Superior temporal gyrus (tissue), 1 donor: ENCODE measurements at regions not wholly inside any gene's neighbourhood (a gene's known extent, or its start where the extent isn't known, plus 50 kb on each side); places are given as distances from the start of the nearest gene placed in this dataset.
"Not testable (repeated sequence)": the region's sequence is repeated elsewhere in the genome, so short reads cannot be mapped to it uniquely, and the experiment has no call there.

Experiments
- DNase-seq: peaks from one replicate; pipeline ENCODE4 v3.0.0-alpha.2; 2016; ENCODE audit errors: extremely low spot score

DNA sequence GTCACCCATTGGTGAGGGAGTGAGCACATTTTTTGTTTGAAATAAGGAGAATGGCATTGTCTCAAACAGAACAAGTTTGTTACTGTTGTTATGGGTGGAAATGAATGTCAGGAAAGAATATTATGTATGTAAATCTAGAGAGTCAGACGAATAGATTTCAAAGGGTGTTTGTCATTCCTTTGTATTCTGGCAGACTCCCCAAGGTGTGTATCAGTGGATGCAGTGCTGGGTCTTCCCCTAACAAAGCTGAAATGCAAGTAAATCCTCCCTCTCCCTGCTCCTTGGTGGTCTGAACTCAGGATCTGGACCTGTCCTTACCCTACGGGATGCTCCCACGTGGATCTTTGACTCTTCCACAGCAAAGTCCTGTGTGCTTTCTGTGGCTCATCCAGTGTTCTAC lies 139.5 kb upstream of the ZNF516 start:
- no peak for DNase-seq

DNA sequence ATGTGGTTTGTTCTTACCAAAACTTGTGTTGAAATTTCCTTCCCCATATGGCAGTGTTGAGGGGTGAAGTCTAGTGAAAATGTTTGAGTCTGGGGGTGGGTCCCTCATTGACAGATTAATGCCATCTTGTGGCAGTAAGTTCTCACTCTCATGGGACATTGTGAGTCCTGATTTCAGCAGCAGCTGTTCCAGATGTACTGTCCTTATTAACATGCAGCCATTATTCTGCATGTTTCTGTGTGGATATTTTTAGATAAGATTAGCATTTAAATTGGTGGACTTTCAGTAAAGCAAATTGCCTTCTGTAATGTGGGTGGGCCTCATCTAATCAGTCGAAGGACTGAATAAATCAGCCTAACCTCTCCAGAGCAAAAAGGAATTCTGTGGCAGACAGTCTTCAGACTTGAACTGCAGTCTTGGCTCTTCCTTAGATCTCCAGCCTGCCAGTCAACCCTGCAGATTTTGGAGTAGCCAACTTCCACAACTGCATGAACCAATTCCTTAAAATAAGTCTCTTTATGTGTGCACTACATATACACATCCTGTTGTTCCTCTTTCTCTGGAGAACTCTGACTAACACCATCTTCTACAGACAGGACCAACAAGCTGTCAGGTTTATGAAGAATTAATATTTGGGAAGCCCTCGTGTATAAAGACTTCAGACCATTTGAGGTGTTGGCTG lies 138.7 kb upstream of the ZNF516 start:
- DNase-seq = no peak

DNA sequence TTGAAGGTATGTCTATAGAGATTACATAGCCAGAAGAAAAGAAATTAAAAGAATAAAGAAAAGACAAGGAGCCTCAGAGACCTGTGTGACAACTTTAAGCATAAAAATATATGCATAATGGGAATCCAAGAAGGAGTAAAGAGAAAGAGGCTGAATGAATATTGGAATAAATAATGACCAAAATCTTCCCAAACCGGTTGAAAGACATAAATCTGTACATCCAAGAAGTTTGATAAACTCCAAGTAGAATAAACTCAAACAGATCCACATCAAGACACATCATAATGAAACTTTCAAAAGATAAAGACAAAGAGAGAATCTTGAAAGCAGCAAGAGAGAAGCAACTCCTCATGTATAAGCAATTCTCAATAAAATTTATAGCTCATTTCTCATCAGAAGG lies 132.4 kb upstream of the ZNF516 start:
- no peak for DNase-seq

DNA sequence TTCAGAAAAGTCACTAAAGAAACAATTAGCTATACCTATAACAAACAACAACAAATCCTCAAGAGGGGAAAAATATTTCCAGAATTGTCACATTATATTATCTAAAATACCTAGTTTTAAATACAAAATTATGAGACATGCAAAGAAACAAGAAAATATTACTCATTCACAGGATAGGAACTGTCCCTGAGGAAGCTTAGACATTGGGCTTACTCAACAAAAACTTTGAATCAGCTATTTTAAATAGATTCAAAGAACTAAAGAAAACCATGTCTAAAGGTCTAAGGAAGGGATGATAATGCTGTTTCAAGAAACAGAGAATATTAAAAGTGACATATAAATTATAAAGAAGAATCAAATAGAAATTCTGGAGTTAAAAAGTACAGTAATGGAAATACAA lies 131.9 kb upstream of the ZNF516 start:
- DNase-seq = no peak

- DNase-seq = no peak
Measured at GRCh38 chr18:76622651-76623050, 127.6 kb upstream of the ZNF516 start.

DNA sequence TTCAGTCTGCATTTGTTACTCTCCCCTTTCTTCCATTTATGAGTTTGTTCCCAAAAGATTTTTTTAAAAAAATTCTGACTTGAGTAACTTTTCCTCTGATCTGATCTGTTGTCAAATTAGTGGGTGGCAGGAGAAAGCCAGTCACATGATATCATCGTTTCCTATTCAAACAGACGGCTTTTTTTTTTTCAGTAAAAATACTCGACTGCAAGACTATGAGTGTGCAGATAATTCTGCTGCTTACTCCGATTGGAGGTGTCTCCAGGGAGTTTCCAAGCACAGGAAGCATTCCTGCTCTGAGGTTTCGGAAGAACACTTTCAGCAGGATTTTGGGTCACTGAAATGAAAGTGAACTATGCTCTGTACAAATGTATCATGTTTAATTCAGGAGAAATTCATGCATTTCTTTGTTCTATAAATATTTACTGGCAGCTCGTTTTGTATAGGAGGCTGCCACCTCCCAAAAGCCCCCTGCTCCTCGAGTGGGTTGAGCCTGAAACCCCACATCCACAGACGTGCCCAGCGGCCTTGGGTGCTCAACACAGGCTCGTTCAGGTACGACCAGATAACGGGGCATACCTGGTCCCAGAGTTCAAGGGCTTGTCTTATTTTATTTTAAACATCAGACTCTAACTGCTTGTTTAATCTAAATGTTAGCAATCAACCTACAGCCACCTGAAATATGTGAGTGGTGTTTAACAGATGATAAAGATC lies 126.9 kb upstream of the ZNF516 start:
- no peak for DNase-seq

DNA sequence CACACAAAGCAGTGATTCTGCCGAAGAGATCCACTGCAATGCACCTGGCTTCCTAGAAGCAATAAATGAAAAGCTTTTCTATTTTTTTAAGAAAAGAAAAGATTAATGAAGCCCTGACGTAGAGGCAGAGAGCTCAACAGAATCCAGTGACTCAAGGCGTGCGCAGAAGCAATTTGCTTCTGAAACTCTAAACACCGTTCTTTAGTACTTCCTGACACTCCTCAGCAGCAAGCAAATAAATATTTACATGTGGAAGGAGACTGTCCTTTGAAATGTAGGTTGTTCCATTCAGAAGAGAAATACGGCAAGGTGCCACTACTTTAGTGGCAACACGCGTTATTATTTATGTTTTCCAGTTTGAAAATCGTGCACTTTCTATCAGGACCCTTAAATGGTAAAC lies 126.2 kb upstream of the ZNF516 start:
- no peak for DNase-seq

- DNase-seq = peak; percentile 55
Measured at GRCh38 chr18:76620321-76621170, 125.5 kb upstream of the ZNF516 start.

DNA sequence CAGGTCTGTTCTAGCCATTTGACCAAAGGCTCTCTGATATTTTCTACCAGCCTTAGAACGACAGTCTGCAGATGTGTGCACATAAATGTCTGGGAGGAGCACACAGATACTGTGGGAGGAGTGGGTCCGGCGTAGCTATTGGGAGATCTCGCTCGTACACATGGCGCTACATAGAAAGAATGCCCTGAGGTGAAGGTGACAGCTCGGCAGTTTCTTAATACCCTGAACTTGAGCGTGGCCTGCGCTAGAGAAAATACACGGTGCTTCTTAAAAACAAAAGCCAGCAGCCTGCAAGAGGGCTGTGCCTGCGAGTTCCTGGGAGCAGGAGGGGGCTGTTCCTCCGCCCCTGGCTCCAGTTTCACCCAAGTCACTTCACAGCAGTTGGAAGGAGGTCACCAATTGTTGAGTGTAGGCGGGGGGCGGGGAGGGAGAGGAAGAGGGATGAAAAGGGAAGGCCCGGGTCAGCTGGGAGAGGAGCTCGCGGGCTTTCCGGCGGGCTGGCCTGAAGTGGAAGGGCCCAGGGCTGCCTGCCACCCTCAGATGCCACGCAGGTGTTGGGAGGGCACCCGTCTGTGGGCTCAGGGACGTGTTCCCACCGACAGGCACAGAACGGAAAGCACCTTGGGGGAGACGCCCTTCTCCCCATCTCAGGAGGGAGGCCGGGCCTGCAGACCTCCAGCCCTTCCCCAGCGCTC lies 124.7 kb upstream of the ZNF516 start:
- DNase-seq = no peak

- no peak for DNase-seq
Measured at GRCh38 chr18:76619261-76619620, 124.2 kb upstream of the ZNF516 start.

- no peak for DNase-seq
Measured at GRCh38 chr18:76618721-76619120, 123.7 kb upstream of the ZNF516 start.

DNA sequence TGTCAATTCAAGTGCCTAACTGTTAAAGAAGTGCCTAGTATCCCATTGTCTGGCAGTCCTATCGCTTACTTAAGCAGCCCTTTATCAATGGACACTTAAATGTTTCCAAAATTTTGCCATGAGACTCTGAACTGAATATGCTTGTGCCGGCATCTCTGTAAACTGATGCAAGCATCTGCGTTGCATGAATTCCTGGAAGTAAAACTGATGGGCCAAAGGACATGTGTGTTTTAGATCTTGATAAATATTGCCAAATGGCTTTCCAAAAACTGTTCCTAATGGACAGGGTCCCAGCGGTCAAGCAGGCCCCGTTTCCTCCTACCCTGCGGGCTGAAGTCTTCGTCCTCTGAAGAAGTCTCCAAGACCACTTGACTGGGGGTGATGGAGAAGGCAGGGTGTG lies 121.3 kb upstream of the ZNF516 start:
- DNase-seq = no peak

DNA sequence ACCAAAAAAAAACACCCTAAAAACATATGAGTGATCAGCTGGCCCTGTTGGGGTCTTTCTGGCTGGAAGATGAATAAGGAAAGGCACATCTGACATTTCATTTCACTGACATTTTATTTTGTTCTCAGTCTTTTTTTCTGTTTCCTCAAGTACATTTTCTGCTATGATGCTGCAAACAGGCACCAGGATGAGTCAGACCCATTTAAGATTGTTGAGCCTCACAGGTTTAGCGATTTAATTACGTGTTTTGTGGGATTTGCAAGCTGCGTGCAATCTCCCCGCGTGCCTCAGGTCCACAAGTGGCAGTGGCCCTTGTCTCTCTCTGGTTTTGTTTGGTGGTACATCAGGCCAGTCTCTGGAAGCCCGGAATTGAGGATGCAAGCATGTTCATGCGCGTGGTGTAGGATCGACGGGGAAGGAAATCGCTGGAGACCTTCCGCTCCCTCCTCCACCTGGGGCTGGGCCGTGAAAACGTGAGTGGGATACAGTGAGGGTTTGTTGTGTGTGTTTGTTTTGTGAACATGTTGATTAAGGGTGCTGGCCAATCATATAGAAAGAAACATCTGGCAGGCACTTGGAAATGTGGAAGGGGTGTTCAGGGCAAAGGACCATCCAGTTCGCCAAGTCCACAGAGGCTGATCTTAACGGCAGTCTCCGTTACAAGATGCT lies 120.2 kb upstream of the ZNF516 start:
- DNase-seq = no peak

GRCh38 chr18:76613755-76614120 lies 118.7 kb upstream of the ZNF516 start:
- no peak for DNase-seq

DNA sequence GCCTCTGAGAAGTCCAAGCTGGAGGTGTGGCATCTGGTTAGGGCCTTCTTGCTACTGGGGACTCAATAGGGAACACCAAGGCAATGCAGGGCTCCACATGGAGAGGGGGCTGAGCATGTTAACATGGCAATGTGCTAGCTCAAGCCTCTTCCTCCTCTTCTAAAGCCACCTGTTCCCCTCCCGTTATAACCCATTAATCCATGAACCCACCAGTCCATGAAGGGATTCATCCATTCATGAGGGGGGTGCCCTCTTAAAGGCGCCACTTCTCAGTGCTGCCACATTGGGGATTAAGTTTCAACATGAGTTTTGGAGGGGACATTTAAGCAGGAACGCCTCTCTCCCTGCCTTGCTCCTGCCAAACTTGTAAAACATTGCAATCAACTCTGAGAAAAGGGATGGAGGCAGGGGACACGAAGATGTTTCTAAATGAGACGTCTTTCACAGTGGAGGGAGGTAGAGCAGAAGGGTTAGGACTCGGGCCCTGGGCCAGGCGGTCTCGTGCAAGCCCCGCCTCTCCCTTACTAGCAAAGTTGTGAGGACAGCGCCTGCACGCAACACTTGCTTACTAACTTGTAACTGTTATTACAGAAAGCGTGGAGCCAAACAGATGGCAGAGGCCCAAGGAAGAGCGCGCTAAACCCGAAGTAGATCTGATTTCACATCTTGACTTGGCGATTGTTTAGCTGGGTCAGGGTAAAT lies 118.2 kb upstream of the ZNF516 start:
- no peak for DNase-seq

GRCh38 chr18:76611750-76612045 lies 116.7 kb upstream of the ZNF516 start:
- DNase-seq = not testable (repeated sequence)

- DNase-seq = no peak
Measured at GRCh38 chr18:76610933-76611749, 116.1 kb upstream of the ZNF516 start.

GRCh38 chr18:76610012-76610411 lies 115.0 kb upstream of the ZNF516 start:
- no peak for DNase-seq

GRCh38 chr18:76605341-76605929 lies 110.4 kb upstream of the ZNF516 start:
- no peak for DNase-seq

GRCh38 chr18:76604935-76605240 lies 109.8 kb upstream of the ZNF516 start:
- no peak for DNase-seq
